Body of pancreas (tissue), 4 donors: ENCODE measurements at regions not wholly inside any gene's neighbourhood (a gene's known extent, or its start where the extent isn't known, plus 50 kb on each side); places are given as distances from the start of the nearest gene placed in this dataset.

Experiments used
- CTCF ChIP-seq, 7 experiments: fragments of 450-650 bp in 4 of 7; fragments of 200-600 bp in 3 of 7; sonication (generic) in 3 of 7; IDR thresholded peaks; one replicate each; pipeline ENCODE4 v1.5.1; 2016 to 2019; ENCODE audit warnings: antibody characterized with exemption in 7 of 7
- POLR2A ChIP-seq, 3 donors: fragments of 450-650 bp; IDR thresholded peaks; one replicate each; pipeline ENCODE4 v1.6.1; 2016; ENCODE audit warnings: antibody characterized with exemption in 3 of 3, mild to moderate bottlenecking in 2 of 3

GRCh38 chr18:25608091-25608490 is 256.1 kb upstream of the ZNF521 start:
- no peak for TF ChIP-seq CTCF (IDR thresholded peaks at IDR 0.05)
- no peak for TF ChIP-seq POLR2A (IDR thresholded peaks at IDR 0.05)
